ENCODE measurements at regions not wholly inside any gene's neighbourhood (a gene's known extent, or its start where the extent isn't known, plus 50 kb on each side); places are given as distances from the start of the nearest gene placed in this dataset.

DNA sequence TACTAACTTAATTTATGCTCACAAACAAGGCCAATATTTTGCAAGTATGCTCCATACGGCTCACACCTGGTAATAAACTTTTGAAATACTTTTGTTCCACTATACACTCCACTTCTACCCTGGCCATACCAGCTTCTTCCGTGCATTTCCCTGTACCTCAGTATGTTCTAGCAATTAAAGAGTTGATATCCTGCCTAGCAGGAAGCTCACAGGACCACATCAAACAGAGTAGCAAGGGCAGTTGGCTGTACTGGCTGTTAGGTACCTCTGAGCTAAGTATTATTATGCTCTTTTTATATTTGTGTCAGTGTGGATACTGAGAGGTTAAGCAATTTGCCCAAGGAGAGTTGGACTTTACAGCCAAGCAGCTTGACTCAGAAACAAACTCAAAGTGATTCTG is 257.7 kb downstream of the SLITRK6 start:
- Histone ChIP-seq H3K27me3 (ENCODE audit: insufficient read depth, low read length) (no peaks in the 10 kb centered on the region), H3K36me3 (ENCODE audit: insufficient read depth, low read length) (no peaks in the 10 kb centered on the region), H3K4me2 (ENCODE audit: low read length) (no peak overlapping the region), H2AFZ (ENCODE audit: low read depth, low read length) (no peak overlapping the region), H3K27ac (ENCODE audit: low read depth, low read length) (no peak overlapping the region), H3K9ac (ENCODE audit: low read length) (no peak overlapping the region), H3K79me2 (ENCODE audit: insufficient read depth, low read length) (no peaks in the 10 kb centered on the region), H3K9me3 (ENCODE audit: insufficient read depth, low read depth, low read length) (no peaks in the 10 kb centered on the region), H4K20me1 (ENCODE audit: insufficient read depth, low read length) (no peaks in the 10 kb centered on the region), H3K4me3 (ENCODE audit: insufficient read depth, low read depth, low read length) (no peak overlapping the region), H3K4me1 (ENCODE audit: insufficient read depth, low read length) (no peaks in the 10 kb centered on the region)
- Mint-ChIP-seq H3K27ac (ENCODE audit: unreplicated experiment) (no peak overlapping the region), H3K36me3 (ENCODE audit: low read depth, unreplicated experiment) (no peaks in the 10 kb centered on the region), H3K4me3 (ENCODE audit: unreplicated experiment) (no peak overlapping the region), H3K27me3 (ENCODE audit: low read depth, unreplicated experiment) (no peaks in the 10 kb centered on the region), H3K9me3 (ENCODE audit: unreplicated experiment) (no peaks in the 10 kb centered on the region), H3K4me1 (ENCODE audit: low read depth, unreplicated experiment) (no peaks in the 10 kb centered on the region)
- DNase-seq (ENCODE audit: low read depth) (no peak), FAIRE-seq (no peak)
- TF ChIP-seq, protein P1, sequence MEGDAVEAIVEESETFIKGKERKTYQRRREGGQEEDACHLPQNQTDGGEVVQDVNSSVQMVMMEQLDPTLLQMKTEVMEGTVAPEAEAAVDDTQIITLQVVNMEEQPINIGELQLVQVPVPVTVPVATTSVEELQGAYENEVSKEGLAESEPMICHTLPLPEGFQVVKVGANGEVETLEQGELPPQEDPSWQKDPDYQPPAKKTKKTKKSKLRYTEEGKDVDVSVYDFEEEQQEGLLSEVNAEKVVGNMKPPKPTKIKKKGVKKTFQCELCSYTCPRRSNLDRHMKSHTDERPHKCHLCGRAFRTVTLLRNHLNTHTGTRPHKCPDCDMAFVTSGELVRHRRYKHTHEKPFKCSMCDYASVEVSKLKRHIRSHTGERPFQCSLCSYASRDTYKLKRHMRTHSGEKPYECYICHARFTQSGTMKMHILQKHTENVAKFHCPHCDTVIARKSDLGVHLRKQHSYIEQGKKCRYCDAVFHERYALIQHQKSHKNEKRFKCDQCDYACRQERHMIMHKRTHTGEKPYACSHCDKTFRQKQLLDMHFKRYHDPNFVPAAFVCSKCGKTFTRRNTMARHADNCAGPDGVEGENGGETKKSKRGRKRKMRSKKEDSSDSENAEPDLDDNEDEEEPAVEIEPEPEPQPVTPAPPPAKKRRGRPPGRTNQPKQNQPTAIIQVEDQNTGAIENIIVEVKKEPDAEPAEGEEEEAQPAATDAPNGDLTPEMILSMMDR (IDR thresholded peaks at IDR 0.05; ENCODE audit: insufficient read depth, low read depth, low read length) = no peak
- TF ChIP-seq EZH2 (IDR thresholded peaks at IDR 0.05; ENCODE audit: insufficient read depth, low read length) = no peak

DNA sequence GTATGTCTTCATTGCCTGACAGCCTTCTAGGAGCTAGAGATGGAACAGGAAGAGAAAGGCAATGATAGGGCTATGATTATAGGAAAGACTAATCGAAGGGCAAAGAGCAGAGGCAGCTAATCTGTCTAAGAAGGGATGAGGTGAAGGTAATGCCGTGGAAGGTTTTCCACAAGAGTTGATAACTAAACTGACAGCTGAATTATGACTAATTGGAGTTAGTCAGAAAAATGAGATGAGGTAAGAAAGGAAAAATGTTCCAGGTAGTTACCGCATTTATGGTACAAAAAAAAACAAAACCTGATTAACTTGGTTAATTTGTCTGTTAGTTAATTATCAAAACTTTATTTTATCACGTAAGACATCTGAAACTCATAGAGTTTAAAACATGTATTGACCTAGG is 260.3 kb downstream of the SLITRK6 start:
- TF ChIP-seq EZH2 (IDR thresholded peaks at IDR 0.05; ENCODE audit: insufficient read depth, low read length) = no peak
- TF ChIP-seq, protein P1 (IDR thresholded peaks at IDR 0.05; ENCODE audit: insufficient read depth, low read depth, low read length) = no peak
- H3K4me1 Mint-ChIP-seq (ENCODE audit: low read depth, unreplicated experiment) = no peaks in the 10 kb centered on the region
- FAIRE-seq (no peak), DNase-seq (ENCODE audit: low read depth) (no peak)
- H3K4me2 ChIP-seq (ENCODE audit: low read length) = no peak overlapping the region
- no peak overlapping the region for H3K4me3 Mint-ChIP-seq (ENCODE audit: unreplicated experiment)
- H4K20me1 ChIP-seq (ENCODE audit: insufficient read depth, low read length) = no peaks in the 10 kb centered on the region
- no peak overlapping the region for H3K27ac ChIP-seq (ENCODE audit: low read depth, low read length)
- H3K9me3 ChIP-seq (ENCODE audit: insufficient read depth, low read depth, low read length) = no peaks in the 10 kb centered on the region
- H3K27ac Mint-ChIP-seq (ENCODE audit: unreplicated experiment) = no peak overlapping the region
- H3K4me1 ChIP-seq (ENCODE audit: insufficient read depth, low read length) = no peaks in the 10 kb centered on the region
- no peaks in the 10 kb centered on the region for H3K27me3 ChIP-seq (ENCODE audit: insufficient read depth, low read length)
- no peaks in the 10 kb centered on the region for H3K9me3 Mint-ChIP-seq (ENCODE audit: unreplicated experiment)
- no peak overlapping the region for H2AFZ ChIP-seq (ENCODE audit: low read depth, low read length)
- no peak overlapping the region for H3K9ac ChIP-seq (ENCODE audit: low read length)
- no peaks in the 10 kb centered on the region for H3K27me3 Mint-ChIP-seq (ENCODE audit: low read depth, unreplicated experiment)
- H3K79me2 ChIP-seq (ENCODE audit: insufficient read depth, low read length) = no peaks in the 10 kb centered on the region
- H3K36me3 ChIP-seq (ENCODE audit: insufficient read depth, low read length) = no peaks in the 10 kb centered on the region
- H3K36me3 Mint-ChIP-seq (ENCODE audit: low read depth, unreplicated experiment) = no peaks in the 10 kb centered on the region
- H3K4me3 ChIP-seq (ENCODE audit: insufficient read depth, low read depth, low read length) = no peak overlapping the region

DNA sequence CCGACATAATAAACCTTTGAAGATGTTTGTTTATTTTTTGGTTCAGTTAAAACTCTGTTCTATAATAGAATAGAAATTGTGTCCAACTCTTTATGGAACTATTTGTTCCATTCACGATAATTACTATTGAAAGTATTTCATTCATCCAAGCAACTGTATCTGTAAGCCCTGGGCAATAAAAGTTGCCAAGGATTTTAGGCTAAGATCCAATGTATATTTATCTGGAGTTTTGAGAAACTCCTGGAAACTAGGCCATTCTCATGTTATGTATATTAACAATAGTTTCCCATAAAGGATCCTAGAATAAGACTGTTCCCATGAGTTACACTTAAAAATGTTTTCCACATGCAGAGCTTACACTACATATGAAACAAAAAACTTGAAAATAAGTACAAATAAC is 261.6 kb downstream of the SLITRK6 start:
- Histone ChIP-seq H3K27ac (ENCODE audit: low read depth, low read length) (no peak overlapping the region), H3K79me2 (ENCODE audit: insufficient read depth, low read length) (no peaks in the 10 kb centered on the region), H3K4me1 (ENCODE audit: insufficient read depth, low read length) (no peaks in the 10 kb centered on the region), H3K9ac (ENCODE audit: low read length) (no peak overlapping the region), H2AFZ (ENCODE audit: low read depth, low read length) (no peak overlapping the region), H3K9me3 (ENCODE audit: insufficient read depth, low read depth, low read length) (no peaks in the 10 kb centered on the region), H4K20me1 (ENCODE audit: insufficient read depth, low read length) (no peaks in the 10 kb centered on the region), H3K27me3 (ENCODE audit: insufficient read depth, low read length) (no peaks in the 10 kb centered on the region), H3K4me3 (ENCODE audit: insufficient read depth, low read depth, low read length) (no peak overlapping the region), H3K4me2 (ENCODE audit: low read length) (no peak overlapping the region), H3K36me3 (ENCODE audit: insufficient read depth, low read length) (no peaks in the 10 kb centered on the region)
- FAIRE-seq (no peak), DNase-seq (ENCODE audit: low read depth) (no peak)
- no peak overlapping the region for H3K27ac Mint-ChIP-seq (ENCODE audit: unreplicated experiment)
- no peaks in the 10 kb centered on the region for H3K27me3 Mint-ChIP-seq (ENCODE audit: low read depth, unreplicated experiment)
- no peaks in the 10 kb centered on the region for H3K9me3 Mint-ChIP-seq (ENCODE audit: unreplicated experiment)
- H3K36me3 Mint-ChIP-seq (ENCODE audit: low read depth, unreplicated experiment) = no peaks in the 10 kb centered on the region
- no peak overlapping the region for H3K4me3 Mint-ChIP-seq (ENCODE audit: unreplicated experiment)
- H3K4me1 Mint-ChIP-seq (ENCODE audit: low read depth, unreplicated experiment) = no peaks in the 10 kb centered on the region
- TF ChIP-seq, protein P1 (IDR thresholded peaks at IDR 0.05; ENCODE audit: insufficient read depth, low read depth, low read length) = no peak
- no peak for TF ChIP-seq EZH2 (IDR thresholded peaks at IDR 0.05; ENCODE audit: insufficient read depth, low read length)

Data from astrocyte (in vitro differentiated cells and primary cell).